ENCODE measurements at regions not wholly inside any gene's neighbourhood (a gene's known extent, or its start where the extent isn't known, plus 50 kb on each side); places are given as distances from the start of the nearest gene placed in this dataset.

DNA sequence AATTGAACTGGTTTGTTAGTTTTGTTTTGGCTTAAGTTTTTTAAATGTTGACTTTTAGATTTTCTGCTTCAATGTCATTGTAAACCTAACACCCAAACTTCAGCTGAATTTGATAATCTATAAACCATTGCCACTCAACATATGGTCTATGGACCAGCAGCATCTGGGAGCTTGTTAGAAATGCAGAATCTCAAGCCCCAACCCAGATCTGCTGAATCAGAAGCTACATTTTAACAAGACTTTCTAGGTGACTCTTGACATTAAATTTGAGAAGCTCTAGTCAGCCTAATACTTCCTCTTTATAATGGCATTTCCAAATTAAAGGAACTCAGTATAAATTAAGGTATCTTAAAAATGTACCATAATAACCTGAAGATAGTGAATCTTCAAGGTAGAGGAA lies 96.5 kb upstream of the THRB start:
- TF ChIP-seq EZH2phosphoT487 (IDR thresholded peaks at IDR 0.05; ENCODE audit: unreplicated experiment): no peak
- TF ChIP-seq, protein P1, sequence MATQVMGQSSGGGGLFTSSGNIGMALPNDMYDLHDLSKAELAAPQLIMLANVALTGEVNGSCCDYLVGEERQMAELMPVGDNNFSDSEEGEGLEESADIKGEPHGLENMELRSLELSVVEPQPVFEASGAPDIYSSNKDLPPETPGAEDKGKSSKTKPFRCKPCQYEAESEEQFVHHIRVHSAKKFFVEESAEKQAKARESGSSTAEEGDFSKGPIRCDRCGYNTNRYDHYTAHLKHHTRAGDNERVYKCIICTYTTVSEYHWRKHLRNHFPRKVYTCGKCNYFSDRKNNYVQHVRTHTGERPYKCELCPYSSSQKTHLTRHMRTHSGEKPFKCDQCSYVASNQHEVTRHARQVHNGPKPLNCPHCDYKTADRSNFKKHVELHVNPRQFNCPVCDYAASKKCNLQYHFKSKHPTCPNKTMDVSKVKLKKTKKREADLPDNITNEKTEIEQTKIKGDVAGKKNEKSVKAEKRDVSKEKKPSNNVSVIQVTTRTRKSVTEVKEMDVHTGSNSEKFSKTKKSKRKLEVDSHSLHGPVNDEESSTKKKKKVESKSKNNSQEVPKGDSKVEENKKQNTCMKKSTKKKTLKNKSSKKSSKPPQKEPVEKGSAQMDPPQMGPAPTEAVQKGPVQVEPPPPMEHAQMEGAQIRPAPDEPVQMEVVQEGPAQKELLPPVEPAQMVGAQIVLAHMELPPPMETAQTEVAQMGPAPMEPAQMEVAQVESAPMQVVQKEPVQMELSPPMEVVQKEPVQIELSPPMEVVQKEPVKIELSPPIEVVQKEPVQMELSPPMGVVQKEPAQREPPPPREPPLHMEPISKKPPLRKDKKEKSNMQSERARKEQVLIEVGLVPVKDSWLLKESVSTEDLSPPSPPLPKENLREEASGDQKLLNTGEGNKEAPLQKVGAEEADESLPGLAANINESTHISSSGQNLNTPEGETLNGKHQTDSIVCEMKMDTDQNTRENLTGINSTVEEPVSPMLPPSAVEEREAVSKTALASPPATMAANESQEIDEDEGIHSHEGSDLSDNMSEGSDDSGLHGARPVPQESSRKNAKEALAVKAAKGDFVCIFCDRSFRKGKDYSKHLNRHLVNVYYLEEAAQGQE (IDR thresholded peaks at IDR 0.05; ENCODE audit: unreplicated experiment): no peak
- TF ChIP-seq ZNF114 (CRISPR knock-in tag; IDR thresholded peaks at IDR 0.05): no peak
- no peak for TF ChIP-seq STAT1 (IDR thresholded peaks at IDR 0.05; ENCODE audit: unreplicated experiment)
- TF ChIP-seq ZNF462 (CRISPR knock-in tag; IDR thresholded peaks at IDR 0.05): no peak
- TF ChIP-seq EZH2 (IDR thresholded peaks at IDR 0.05; ENCODE audit: low read depth, unreplicated experiment): no peak
- TF ChIP-seq, protein P2, sequence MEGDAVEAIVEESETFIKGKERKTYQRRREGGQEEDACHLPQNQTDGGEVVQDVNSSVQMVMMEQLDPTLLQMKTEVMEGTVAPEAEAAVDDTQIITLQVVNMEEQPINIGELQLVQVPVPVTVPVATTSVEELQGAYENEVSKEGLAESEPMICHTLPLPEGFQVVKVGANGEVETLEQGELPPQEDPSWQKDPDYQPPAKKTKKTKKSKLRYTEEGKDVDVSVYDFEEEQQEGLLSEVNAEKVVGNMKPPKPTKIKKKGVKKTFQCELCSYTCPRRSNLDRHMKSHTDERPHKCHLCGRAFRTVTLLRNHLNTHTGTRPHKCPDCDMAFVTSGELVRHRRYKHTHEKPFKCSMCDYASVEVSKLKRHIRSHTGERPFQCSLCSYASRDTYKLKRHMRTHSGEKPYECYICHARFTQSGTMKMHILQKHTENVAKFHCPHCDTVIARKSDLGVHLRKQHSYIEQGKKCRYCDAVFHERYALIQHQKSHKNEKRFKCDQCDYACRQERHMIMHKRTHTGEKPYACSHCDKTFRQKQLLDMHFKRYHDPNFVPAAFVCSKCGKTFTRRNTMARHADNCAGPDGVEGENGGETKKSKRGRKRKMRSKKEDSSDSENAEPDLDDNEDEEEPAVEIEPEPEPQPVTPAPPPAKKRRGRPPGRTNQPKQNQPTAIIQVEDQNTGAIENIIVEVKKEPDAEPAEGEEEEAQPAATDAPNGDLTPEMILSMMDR (conservative IDR thresholded peaks at IDR 0.05; ENCODE audit: low read depth in 2 of 2): no peak
- no peak for TF ChIP-seq POLR2AphosphoS5 (IDR thresholded peaks at IDR 0.05; ENCODE audit: low read depth)
- no peak for TF ChIP-seq ZNF331 (CRISPR knock-in tag; IDR thresholded peaks at IDR 0.05; ENCODE audit: low read depth)
- no peak for TF ChIP-seq NANOG (IDR thresholded peaks at IDR 0.05; ENCODE audit: borderline replicate concordance)
- no peak for TF ChIP-seq JUNB (IDR thresholded peaks at IDR 0.05; ENCODE audit: unreplicated experiment)
- TF ChIP-seq CREB1 (CRISPR knock-in tag; IDR thresholded peaks at IDR 0.05; ENCODE audit: low read depth): no peak
- TF ChIP-seq, protein P3, sequence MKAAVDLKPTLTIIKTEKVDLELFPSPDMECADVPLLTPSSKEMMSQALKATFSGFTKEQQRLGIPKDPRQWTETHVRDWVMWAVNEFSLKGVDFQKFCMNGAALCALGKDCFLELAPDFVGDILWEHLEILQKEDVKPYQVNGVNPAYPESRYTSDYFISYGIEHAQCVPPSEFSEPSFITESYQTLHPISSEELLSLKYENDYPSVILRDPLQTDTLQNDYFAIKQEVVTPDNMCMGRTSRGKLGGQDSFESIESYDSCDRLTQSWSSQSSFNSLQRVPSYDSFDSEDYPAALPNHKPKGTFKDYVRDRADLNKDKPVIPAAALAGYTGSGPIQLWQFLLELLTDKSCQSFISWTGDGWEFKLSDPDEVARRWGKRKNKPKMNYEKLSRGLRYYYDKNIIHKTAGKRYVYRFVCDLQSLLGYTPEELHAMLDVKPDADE (IDR thresholded peaks at IDR 0.05): no peak

More for the DNA sequence above, 96.5 kb upstream of the THRB start:
- H3F3A ChIP-seq (replicated peaks; ENCODE audit: low read depth): no peaks in the 10 kb centered on the region
- no peaks in the 10 kb centered on the region for H3K27me3 ChIP-seq (ENCODE audit: insufficient read depth)
- H3K9me3 Mint-ChIP-seq: no peaks in the 10 kb centered on the region
- no peaks in the 10 kb centered on the region for H3K36me3 ChIP-seq (ENCODE audit: insufficient read depth)
- no peak overlapping the region for H3K4me3 ChIP-seq
- H3K4me1 ChIP-seq (ENCODE audit: insufficient read depth): no peaks in the 10 kb centered on the region
- H3K4me1 Mint-ChIP-seq: peaks cover 6% of the 10 kb centered on the region; the same call in 1 of the 3 replicates
- DNase-seq (ENCODE audit: low spot score): no peak
- peaks cover 2% of the 10 kb centered on the region for H3K27me3 Mint-ChIP-seq (ENCODE audit: insufficient read depth, low read depth, poor library complexity)
- H3K9me2 ChIP-seq (ENCODE audit: insufficient read depth): no peaks in the 10 kb centered on the region
- no peaks in the 10 kb centered on the region for H3K36me3 Mint-ChIP-seq (ENCODE audit: low read depth)
- no peak overlapping the region for H3K27ac ChIP-seq (ENCODE audit: low read depth)
- H3K4me3 Mint-ChIP-seq: no peak overlapping the region
- H4K20me1 ChIP-seq (replicated peaks; ENCODE audit: insufficient read depth): no peaks in the 10 kb centered on the region; the same call in 1 of the 2 replicates
- no peak overlapping the region for H3K4me2 ChIP-seq
- no peaks in the 10 kb centered on the region for H3K79me2 ChIP-seq (replicated peaks; ENCODE audit: insufficient read depth)
- no peak overlapping the region for H3K27ac Mint-ChIP-seq
- ATAC-seq: no peak
- no peak overlapping the region for H2AFZ ChIP-seq
